Kidney (tissue), 13 donors: ENCODE measurements at regions not wholly inside any gene's neighbourhood (a gene's known extent, or its start where the extent isn't known, plus 50 kb on each side); places are given as distances from the start of the nearest gene placed in this dataset.

Experiments
- DNase-seq, 5 donors: peaks; one replicate each; pipeline ENCODE4 v3.0.0-alpha.2; 2013 to 2020
- FAIRE-seq: peaks from 2 replicates; lab custom pipeline; 2012; peaks lifted over from hg19 to GRCh38; lab: Jason Lieb, UNC
- H3K27ac ChIP-seq, 2 donors: one replicate each; pipeline ENCODE4 v1.7.0; 2013; ENCODE audit warnings: low read depth in 2 of 2, low read length in 2 of 2, inconsistent platforms in 1 of 2
- H3K27me3 ChIP-seq: one replicate; pipeline ENCODE4 v1.7.1; 2013; ENCODE audit warnings: low read length, inconsistent platforms; ENCODE audit not compliant: control insufficient read depth, insufficient read depth
- H3K36me3 ChIP-seq, 3 donors: one replicate each; pipeline versions ENCODE4 v1.7.0 to v1.7.1; 2013; ENCODE audit warnings: low read length in 3 of 3, control low read depth in 1 of 3, inconsistent platforms in 1 of 3; ENCODE audit not compliant: insufficient read depth in 3 of 3, control insufficient read depth in 2 of 3
- H3K4me1 ChIP-seq, 3 donors: one replicate each; pipeline versions ENCODE4 v1.7.0 to v1.7.1; 2013; ENCODE audit warnings: low read length in 3 of 3, inconsistent platforms in 1 of 3, low read depth in 1 of 3; ENCODE audit not compliant: control insufficient read depth in 2 of 3, insufficient read depth in 2 of 3
- H3K4me3 ChIP-seq, 3 donors: one replicate each; pipeline versions ENCODE4 v1.7.0 to v1.8.1; 2013; ENCODE audit warnings: low read length in 3 of 3, control low read depth in 1 of 3, inconsistent platforms in 1 of 3
- H3K9ac ChIP-seq, 3 donors: one replicate each; pipeline versions ENCODE4 v1.7.0 to v1.7.1; 2013; ENCODE audit warnings: low read length in 3 of 3, control low read depth in 1 of 3, inconsistent platforms in 1 of 3
- H3K9me3 ChIP-seq, 3 donors: one replicate each; pipeline versions ENCODE4 v1.7.0 to v1.7.1; 2013; ENCODE audit warnings: low read length in 3 of 3, control low read depth in 1 of 3, inconsistent platforms in 1 of 3; ENCODE audit not compliant: control insufficient read depth in 2 of 3, insufficient read depth in 1 of 3
- CTCF ChIP-seq: IDR thresholded peaks from 3 replicates; pipeline ENCODE4 v1.5.1; 2012; ENCODE audit warnings: mild to moderate bottlenecking, moderate library complexity, borderline replicate concordance; ENCODE audit not compliant: insufficient read depth; ENCODE audit errors: extremely low read depth
- intact Hi-C: fragments of 100-400 bp; cut with DNase I; formaldehyde crosslinking; loops from one replicate; pipeline ENCODE4 v1.11.1; 2022
- donor health status: control.
- donor health status: control.
- donor health status: control.
- donor health status: control.
- donor health status: control.
- donor health status: DM: yes; HTN: yes; CAD: no.
- donor health status: Normal renal cell carcinoma (clear cell type).

- Histone ChIP-seq H3K27ac (no peak overlapping the region), H3K4me1 (no peaks in the 10 kb centered on the region), H3K9me3 (peaks cover 0 to 2% (median 0%) of the 10 kb centered on the region in 3 donors), H3K27me3 (no peaks in the 10 kb centered on the region), H3K4me3 (no peak overlapping the region), H3K36me3 (no peaks in the 10 kb centered on the region), H3K9ac (no peak overlapping the region)
- intact Hi-C loops, result no loop called here
- TF ChIP-seq CTCF, result no peak
- FAIRE-seq, result no peak
- no peak for DNase-seq
Measured at GRCh38 chr6:133693565-133693964, 195.3 kb upstream of the TCF21 start.

GRCh38 chr6:133697185-133697584, 191.7 kb upstream of the TCF21 start:
- peaks cover 0 to 2% (median 0%) of the 10 kb centered on the region in 3 donors for H3K9me3 ChIP-seq
- no peaks in the 10 kb centered on the region for H3K36me3 ChIP-seq
- intact Hi-C loops, result no loop called here
- H3K27ac ChIP-seq, result no peak overlapping the region
- DNase-seq (no peak), FAIRE-seq (no peak)
- no peak overlapping the region for H3K9ac ChIP-seq
- H3K27me3 ChIP-seq, result no peaks in the 10 kb centered on the region
- no peaks in the 10 kb centered on the region for H3K4me1 ChIP-seq
- no peak overlapping the region for H3K4me3 ChIP-seq
- no peak for TF ChIP-seq CTCF

GRCh38 chr6:133697666-133698065, 191.2 kb upstream of the TCF21 start:
- no peaks in the 10 kb centered on the region for H3K27me3 ChIP-seq
- FAIRE-seq, result no peak
- intact Hi-C loops, result no loop called here

More at GRCh38 chr6:133697666-133698065, 191.2 kb upstream of the TCF21 start:
- Histone ChIP-seq H3K9me3 (peaks cover 0 to 2% (median 0%) of the 10 kb centered on the region in 3 donors), H3K4me3 (no peak overlapping the region), H3K4me1 (no peaks in the 10 kb centered on the region), H3K9ac (no peak overlapping the region), H3K27ac (no peak overlapping the region), H3K36me3 (no peaks in the 10 kb centered on the region)
- no peak for DNase-seq
- no peak for TF ChIP-seq CTCF
